ENCODE measurements at regions not wholly inside any gene's neighbourhood (a gene's known extent, or its start where the extent isn't known, plus 50 kb on each side); places are given as distances from the start of the nearest gene placed in this dataset.
"Not testable (repeated sequence)": the region's sequence is repeated elsewhere in the genome, so short reads cannot be mapped to it uniquely, and the experiment has no call there.

DNA sequence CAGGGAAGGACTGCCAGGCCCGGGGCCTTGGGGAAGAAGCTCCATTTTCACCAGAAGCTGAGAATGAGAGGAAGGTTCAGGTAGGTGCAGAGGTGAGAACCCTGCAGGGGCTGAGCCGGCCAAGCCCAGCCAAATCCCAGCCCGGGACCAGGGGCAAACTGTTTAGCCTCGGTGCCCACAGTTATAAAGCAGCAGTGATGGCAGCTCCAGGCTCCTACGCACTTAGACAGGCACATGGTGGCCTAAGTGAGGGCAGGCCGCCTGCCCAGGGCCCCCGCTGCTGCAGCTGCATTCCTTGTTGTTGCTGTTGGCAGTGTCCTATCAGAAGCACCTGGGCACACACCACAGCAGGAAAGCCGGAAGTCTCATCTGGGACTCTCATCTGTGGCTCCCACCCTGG is 159.9 kb upstream of the FOXD4L5 start:
- H3K27ac Mint-ChIP-seq = no peak overlapping the region
- DNase-seq = no peak
- H3K4me1 Mint-ChIP-seq (ENCODE audit: low read depth) = no peaks in the 10 kb centered on the region
- H3K4me3 Mint-ChIP-seq = no peak overlapping the region
- no peaks in the 10 kb centered on the region for H3K27me3 Mint-ChIP-seq (ENCODE audit: low read depth)
- peaks cover 9% of the 10 kb centered on the region for H3K9me3 Mint-ChIP-seq
- CTCF ChIA-PET = no interaction called here
- peaks cover 2% of the 10 kb centered on the region for H3K36me3 Mint-ChIP-seq (ENCODE audit: low read depth)
- intact Hi-C loops (cut with micrococcal nuclease) = no loop called here

- H3K9me3 Mint-ChIP-seq; DNase-seq; H3K27me3 Mint-ChIP-seq (ENCODE audit: low read depth); H3K4me3 Mint-ChIP-seq; H3K4me1 Mint-ChIP-seq (ENCODE audit: low read depth); intact Hi-C loops (cut with micrococcal nuclease); H3K36me3 Mint-ChIP-seq (ENCODE audit: low read depth); CTCF ChIA-PET; H3K27ac Mint-ChIP-seq: not testable (repeated sequence)
Measured at GRCh38 chr9:65442116-65442515, 157.1 kb upstream of the FOXD4L5 start.

DNA sequence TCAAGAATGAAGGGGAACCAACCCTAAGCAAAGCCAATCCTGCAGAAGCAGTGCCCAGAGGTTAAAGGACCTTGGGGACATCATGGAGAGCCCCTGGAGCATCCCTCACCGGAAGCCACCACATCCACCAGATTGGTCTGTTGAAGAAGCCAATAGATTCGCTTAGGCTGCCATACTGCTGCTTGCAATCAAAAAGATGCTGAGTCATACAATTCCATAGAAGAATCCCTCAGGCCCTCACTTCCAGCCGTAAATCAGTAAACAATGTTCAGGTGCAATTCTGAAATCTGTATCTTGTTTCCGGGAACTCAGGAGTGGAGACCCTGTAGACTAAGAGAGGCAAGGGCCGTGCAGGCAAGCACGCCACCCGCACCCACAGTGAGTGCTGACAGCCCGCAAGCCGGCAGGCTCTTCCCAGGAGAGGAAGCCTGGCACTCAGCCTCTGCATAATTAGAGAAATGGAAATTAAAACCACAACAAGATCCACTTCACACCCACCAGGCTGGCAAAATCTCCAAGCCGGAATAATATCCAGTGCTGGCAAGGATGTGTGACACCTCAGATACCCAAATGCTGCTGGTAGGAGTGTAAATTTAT is 156.4 kb upstream of the FOXD4L5 start:
- H3K4me3 Mint-ChIP-seq; CTCF ChIA-PET; H3K4me1 Mint-ChIP-seq (ENCODE audit: low read depth); DNase-seq; H3K27ac Mint-ChIP-seq; intact Hi-C loops (cut with micrococcal nuclease); H3K27me3 Mint-ChIP-seq (ENCODE audit: low read depth); H3K36me3 Mint-ChIP-seq (ENCODE audit: low read depth): not testable (repeated sequence)
- peaks cover 11% of the 10 kb centered on the region for H3K9me3 Mint-ChIP-seq

GRCh38 chr9:65437724-65438123 is 152.7 kb upstream of the FOXD4L5 start:
- intact Hi-C loops (cut with micrococcal nuclease) = no loop called here
- no peaks in the 10 kb centered on the region for H3K27me3 Mint-ChIP-seq (ENCODE audit: low read depth)
- no peaks in the 10 kb centered on the region for H3K4me1 Mint-ChIP-seq (ENCODE audit: low read depth)
- H3K9me3 Mint-ChIP-seq = peaks cover 17% of the 10 kb centered on the region
- no peak overlapping the region for H3K4me3 Mint-ChIP-seq
- H3K36me3 Mint-ChIP-seq (ENCODE audit: low read depth) = peaks cover 3% of the 10 kb centered on the region
- no peak overlapping the region for H3K27ac Mint-ChIP-seq
- DNase-seq = no peak
- CTCF ChIA-PET = no interaction called here

GRCh38 chr9:65435464-65435863 is 150.5 kb upstream of the FOXD4L5 start:
- intact Hi-C loops (cut with micrococcal nuclease) = no loop called here
- H3K27me3 Mint-ChIP-seq (ENCODE audit: low read depth) = no peaks in the 10 kb centered on the region

GRCh38 chr9:65432722-65433323 is 147.8 kb upstream of the FOXD4L5 start:
- Mint-ChIP-seq H3K27me3 (ENCODE audit: low read depth) (no peaks in the 10 kb centered on the region), H3K36me3 (ENCODE audit: low read depth) (peaks cover 3% of the 10 kb centered on the region), H3K4me3 (no peak overlapping the region), H3K4me1 (ENCODE audit: low read depth) (no peaks in the 10 kb centered on the region), H3K27ac (no peak overlapping the region), H3K9me3 (peaks cover 32% of the 10 kb centered on the region)
- intact Hi-C loops (cut with micrococcal nuclease) = no loop called here
- DNase-seq = no peak
- CTCF ChIA-PET = no interaction called here

More at GRCh38 chr9:65435464-65435863, 150.5 kb upstream of the FOXD4L5 start:
- H3K27ac Mint-ChIP-seq = no peak overlapping the region
- peaks cover 3% of the 10 kb centered on the region for H3K36me3 Mint-ChIP-seq (ENCODE audit: low read depth)
- H3K4me3 Mint-ChIP-seq = no peak overlapping the region
- DNase-seq = no peak
- H3K9me3 Mint-ChIP-seq = peaks cover 31% of the 10 kb centered on the region
- CTCF ChIA-PET = no interaction called here
- H3K4me1 Mint-ChIP-seq (ENCODE audit: low read depth) = no peaks in the 10 kb centered on the region

DNA sequence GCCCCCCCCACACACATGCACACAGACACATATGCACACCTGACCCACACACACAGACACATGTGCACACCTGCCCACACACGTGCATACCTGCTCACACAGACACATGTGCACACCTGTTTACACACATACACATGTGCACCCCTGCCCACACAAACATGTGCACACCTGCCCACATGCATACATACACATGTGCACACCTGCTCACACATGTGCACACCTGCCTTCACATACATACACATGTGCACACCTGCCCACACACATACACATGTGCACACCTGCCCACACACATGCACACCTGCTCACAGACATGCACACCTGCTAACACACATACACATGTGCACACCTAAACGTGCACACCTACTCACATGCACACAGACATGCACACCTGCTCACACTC is 147.0 kb upstream of the FOXD4L5 start:
- no peaks in the 10 kb centered on the region for H3K4me1 Mint-ChIP-seq (ENCODE audit: low read depth)
- DNase-seq = no peak
- H3K9me3 Mint-ChIP-seq = peaks cover 29% of the 10 kb centered on the region
- intact Hi-C loops (cut with micrococcal nuclease) = no loop called here
- CTCF ChIA-PET = no interaction called here
- H3K36me3 Mint-ChIP-seq (ENCODE audit: low read depth) = peaks cover 3% of the 10 kb centered on the region
- H3K27ac Mint-ChIP-seq = no peak overlapping the region
- no peak overlapping the region for H3K4me3 Mint-ChIP-seq
- no peaks in the 10 kb centered on the region for H3K27me3 Mint-ChIP-seq (ENCODE audit: low read depth)

DNA sequence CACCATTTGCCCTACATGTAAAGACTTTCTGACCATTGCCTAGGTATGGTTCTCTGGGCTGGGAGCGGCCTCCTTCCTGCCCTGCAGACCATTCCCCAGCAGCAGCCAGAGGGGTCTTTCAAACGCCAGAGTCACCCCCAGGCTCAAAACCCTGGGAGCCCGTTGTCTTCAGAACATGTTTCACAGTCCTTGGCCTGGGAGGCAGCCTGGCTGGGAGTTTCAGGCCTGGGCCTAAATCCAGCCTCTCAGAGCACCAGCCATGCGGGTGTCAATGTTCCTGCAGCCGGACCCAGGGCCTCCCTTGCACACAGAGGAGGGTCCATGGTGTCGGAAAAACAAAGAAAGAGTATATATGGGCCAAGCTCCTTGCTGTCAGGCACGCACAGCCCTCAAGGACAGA is 145.2 kb upstream of the FOXD4L5 start:
- intact Hi-C loops (cut with micrococcal nuclease) = no loop called here
- H3K9me3 Mint-ChIP-seq = peaks cover 31% of the 10 kb centered on the region
- no peaks in the 10 kb centered on the region for H3K27me3 Mint-ChIP-seq (ENCODE audit: low read depth)
- H3K4me1 Mint-ChIP-seq (ENCODE audit: low read depth) = no peaks in the 10 kb centered on the region
- H3K4me3 Mint-ChIP-seq = no peak overlapping the region
- no peak for DNase-seq
- no peak overlapping the region for H3K27ac Mint-ChIP-seq
- H3K36me3 Mint-ChIP-seq (ENCODE audit: low read depth) = peaks cover 2% of the 10 kb centered on the region
- CTCF ChIA-PET = no interaction called here

DNA sequence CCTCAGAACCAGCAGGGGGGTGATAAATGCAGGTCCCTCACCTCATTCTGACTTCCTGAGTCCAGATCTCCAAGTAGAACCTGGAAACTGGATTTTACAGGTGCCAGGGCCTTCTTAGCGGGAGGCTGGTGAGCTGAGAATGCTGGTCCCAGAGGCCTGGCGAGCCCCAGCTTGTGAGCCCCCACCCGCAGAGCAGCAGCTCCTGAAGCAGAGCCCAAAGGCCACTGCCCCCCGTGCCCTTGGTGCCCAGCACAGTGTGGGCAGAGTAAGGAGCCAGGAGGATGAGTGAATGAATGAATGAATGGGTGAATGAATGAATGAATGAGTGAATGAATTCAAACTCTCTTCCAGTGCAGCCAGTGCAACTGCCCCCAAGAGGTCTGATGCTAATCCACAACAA is 142.4 kb upstream of the FOXD4L5 start:
- DNase-seq; H3K27me3 Mint-ChIP-seq (ENCODE audit: low read depth); H3K4me3 Mint-ChIP-seq; H3K4me1 Mint-ChIP-seq (ENCODE audit: low read depth); CTCF ChIA-PET; H3K27ac Mint-ChIP-seq; H3K36me3 Mint-ChIP-seq (ENCODE audit: low read depth); intact Hi-C loops (cut with micrococcal nuclease): not testable (repeated sequence)
- H3K9me3 Mint-ChIP-seq = peaks cover 31% of the 10 kb centered on the region

DNA sequence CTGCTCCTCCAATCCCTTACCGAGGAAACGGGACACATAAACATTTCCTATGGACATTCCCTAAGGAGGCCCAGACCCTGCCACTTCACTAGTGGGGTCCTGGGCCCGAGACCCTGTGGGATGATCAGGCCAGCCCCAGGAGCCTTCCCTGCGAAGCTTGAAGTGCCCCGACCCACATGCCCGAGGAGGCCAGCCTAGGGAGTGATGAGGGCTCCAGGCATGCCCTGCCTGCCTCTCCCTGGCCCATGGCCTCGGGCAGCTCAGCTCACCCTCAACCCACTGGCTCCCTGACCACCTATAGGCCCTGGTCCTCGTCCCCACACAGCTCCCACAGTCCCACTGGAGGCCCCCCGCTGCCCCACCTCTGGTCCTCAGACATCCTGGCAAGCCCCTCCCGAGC is 141.8 kb upstream of the FOXD4L5 start:
- H3K4me1 Mint-ChIP-seq (ENCODE audit: low read depth); DNase-seq; H3K27me3 Mint-ChIP-seq (ENCODE audit: low read depth); H3K36me3 Mint-ChIP-seq (ENCODE audit: low read depth); H3K27ac Mint-ChIP-seq; H3K4me3 Mint-ChIP-seq; CTCF ChIA-PET; intact Hi-C loops (cut with micrococcal nuclease): not testable (repeated sequence)
- peaks cover 28% of the 10 kb centered on the region for H3K9me3 Mint-ChIP-seq

DNA sequence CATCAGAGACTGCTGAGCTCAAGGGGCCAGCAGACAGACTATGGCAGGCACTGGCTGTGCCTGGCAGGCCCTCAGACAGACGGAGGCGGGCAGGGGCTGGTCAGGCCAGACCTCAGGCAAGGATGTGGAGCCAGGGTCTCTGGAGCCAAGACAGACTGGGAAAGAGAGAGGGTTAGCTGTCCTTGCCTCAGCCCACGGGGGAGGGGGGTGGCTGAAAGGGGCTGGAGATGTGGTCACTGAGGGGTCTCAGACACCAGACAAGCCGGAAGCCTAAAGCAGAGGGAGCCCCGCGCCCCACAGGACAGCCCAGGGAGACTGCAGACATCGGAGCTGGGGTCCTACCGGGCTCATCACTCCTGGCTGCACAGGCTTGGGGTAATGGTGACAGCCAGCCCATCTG is 141.2 kb upstream of the FOXD4L5 start:
- peaks cover 4% of the 10 kb centered on the region for H3K36me3 Mint-ChIP-seq (ENCODE audit: low read depth)
- peaks cover 29% of the 10 kb centered on the region for H3K9me3 Mint-ChIP-seq
- H3K27me3 Mint-ChIP-seq (ENCODE audit: low read depth) = no peaks in the 10 kb centered on the region
- DNase-seq = no peak
- H3K4me1 Mint-ChIP-seq (ENCODE audit: low read depth) = no peaks in the 10 kb centered on the region
- intact Hi-C loops (cut with micrococcal nuclease) = no loop called here
- no peak overlapping the region for H3K4me3 Mint-ChIP-seq
- CTCF ChIA-PET = no interaction called here
- H3K27ac Mint-ChIP-seq = no peak overlapping the region

DNA sequence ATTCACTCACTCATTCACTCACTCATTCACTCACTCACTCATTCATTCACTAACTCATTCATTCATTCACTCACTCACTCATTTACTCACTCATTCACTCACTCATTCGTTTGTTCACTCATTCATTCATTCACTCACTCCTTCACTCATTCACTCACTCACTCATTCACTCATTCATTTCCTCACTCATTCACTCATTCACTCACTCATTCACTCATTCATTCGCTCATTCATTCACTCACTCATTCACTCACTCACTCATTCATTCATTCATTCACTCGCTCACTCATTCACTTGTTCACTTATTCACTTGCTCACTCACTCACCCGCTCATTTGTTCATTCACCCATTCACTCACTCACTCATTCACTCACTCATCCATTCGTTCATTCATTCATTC is 140.2 kb upstream of the FOXD4L5 start:
- H3K27ac Mint-ChIP-seq; intact Hi-C loops (cut with micrococcal nuclease); H3K4me1 Mint-ChIP-seq (ENCODE audit: low read depth); H3K4me3 Mint-ChIP-seq; H3K27me3 Mint-ChIP-seq (ENCODE audit: low read depth); DNase-seq; H3K36me3 Mint-ChIP-seq (ENCODE audit: low read depth); CTCF ChIA-PET: not testable (repeated sequence)
- H3K9me3 Mint-ChIP-seq = peaks cover 28% of the 10 kb centered on the region

GRCh38 chr9:65424437-65424984 is 139.5 kb upstream of the FOXD4L5 start:
- H3K4me3 Mint-ChIP-seq; H3K36me3 Mint-ChIP-seq (ENCODE audit: low read depth); DNase-seq; H3K27ac Mint-ChIP-seq; CTCF ChIA-PET; H3K27me3 Mint-ChIP-seq (ENCODE audit: low read depth); H3K4me1 Mint-ChIP-seq (ENCODE audit: low read depth); intact Hi-C loops (cut with micrococcal nuclease): not testable (repeated sequence)
- peaks cover 28% of the 10 kb centered on the region for H3K9me3 Mint-ChIP-seq
